ENCODE measurements at regions not wholly inside any gene's neighbourhood (a gene's known extent, or its start where the extent isn't known, plus 50 kb on each side); places are given as distances from the start of the nearest gene placed in this dataset.

DNA sequence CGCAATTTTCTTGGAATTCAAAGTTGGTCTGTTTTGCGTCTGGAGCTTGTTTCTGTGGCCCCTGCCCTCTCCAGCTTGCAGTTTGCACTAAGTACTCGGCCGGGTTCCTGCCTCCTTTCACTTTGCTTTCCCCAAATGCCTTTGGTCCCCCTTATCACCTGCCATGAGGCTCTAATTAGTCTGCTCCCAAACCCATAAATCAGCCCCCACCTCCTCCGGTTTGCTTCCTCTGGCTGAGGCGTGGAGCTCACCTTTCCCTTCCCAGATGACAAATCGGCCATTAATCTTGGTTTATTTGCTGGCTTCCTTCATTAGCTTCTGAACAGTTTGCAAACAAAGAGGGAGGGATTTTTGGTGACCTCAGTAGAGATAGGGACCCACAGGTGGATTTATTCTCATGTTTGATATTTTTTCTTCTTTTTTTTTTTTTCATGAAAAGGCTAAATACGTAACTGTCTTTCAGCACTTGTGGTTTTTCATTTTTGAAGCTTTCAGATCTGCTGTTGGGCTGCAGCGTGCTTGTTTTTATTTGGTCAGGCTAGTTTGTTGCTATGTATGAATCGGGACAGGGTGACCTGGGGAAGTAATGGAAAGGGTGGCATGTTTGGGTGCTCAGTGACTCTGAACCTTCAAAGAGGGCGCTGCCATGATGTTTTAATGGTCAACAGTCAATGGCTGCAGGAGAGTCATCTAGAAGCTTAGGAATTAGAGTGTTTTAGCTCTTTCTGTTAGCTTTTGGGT, 121.7 kb upstream of the JAG1 start:
- ATAC-seq, result no peak
- no peaks in the 10 kb centered on the region for H3K79me2 ChIP-seq (replicated peaks; ENCODE audit: insufficient read depth)
- no peak overlapping the region for H3K4me2 ChIP-seq
- Mint-ChIP-seq H3K4me1 (peaks cover 20% of the 10 kb centered on the region), H3K4me3 (no peak overlapping the region), H3K9me3 (no peaks in the 10 kb centered on the region; the same call in 2 of the 3 replicates), H3K27ac (no peak overlapping the region), H3K36me3 (ENCODE audit: low read depth) (no peaks in the 10 kb centered on the region; the same call in 1 of the 3 replicates), H3K27me3 (ENCODE audit: insufficient read depth, low read depth, poor library complexity) (peaks cover 2% of the 10 kb centered on the region)
- H3K4me3 ChIP-seq, result no peak overlapping the region
- no peak overlapping the region for H3K27ac ChIP-seq (ENCODE audit: low read depth)
- H3K9me2 ChIP-seq (ENCODE audit: insufficient read depth), result peaks cover 11% of the 10 kb centered on the region; the same call in 1 of the 2 replicates
- H2AFZ ChIP-seq, result no peak overlapping the region
- no peaks in the 10 kb centered on the region for H3K27me3 ChIP-seq (ENCODE audit: insufficient read depth)
- DNase-seq (ENCODE audit: low spot score), result no peak
- TF ChIP-seq, protein P1, sequence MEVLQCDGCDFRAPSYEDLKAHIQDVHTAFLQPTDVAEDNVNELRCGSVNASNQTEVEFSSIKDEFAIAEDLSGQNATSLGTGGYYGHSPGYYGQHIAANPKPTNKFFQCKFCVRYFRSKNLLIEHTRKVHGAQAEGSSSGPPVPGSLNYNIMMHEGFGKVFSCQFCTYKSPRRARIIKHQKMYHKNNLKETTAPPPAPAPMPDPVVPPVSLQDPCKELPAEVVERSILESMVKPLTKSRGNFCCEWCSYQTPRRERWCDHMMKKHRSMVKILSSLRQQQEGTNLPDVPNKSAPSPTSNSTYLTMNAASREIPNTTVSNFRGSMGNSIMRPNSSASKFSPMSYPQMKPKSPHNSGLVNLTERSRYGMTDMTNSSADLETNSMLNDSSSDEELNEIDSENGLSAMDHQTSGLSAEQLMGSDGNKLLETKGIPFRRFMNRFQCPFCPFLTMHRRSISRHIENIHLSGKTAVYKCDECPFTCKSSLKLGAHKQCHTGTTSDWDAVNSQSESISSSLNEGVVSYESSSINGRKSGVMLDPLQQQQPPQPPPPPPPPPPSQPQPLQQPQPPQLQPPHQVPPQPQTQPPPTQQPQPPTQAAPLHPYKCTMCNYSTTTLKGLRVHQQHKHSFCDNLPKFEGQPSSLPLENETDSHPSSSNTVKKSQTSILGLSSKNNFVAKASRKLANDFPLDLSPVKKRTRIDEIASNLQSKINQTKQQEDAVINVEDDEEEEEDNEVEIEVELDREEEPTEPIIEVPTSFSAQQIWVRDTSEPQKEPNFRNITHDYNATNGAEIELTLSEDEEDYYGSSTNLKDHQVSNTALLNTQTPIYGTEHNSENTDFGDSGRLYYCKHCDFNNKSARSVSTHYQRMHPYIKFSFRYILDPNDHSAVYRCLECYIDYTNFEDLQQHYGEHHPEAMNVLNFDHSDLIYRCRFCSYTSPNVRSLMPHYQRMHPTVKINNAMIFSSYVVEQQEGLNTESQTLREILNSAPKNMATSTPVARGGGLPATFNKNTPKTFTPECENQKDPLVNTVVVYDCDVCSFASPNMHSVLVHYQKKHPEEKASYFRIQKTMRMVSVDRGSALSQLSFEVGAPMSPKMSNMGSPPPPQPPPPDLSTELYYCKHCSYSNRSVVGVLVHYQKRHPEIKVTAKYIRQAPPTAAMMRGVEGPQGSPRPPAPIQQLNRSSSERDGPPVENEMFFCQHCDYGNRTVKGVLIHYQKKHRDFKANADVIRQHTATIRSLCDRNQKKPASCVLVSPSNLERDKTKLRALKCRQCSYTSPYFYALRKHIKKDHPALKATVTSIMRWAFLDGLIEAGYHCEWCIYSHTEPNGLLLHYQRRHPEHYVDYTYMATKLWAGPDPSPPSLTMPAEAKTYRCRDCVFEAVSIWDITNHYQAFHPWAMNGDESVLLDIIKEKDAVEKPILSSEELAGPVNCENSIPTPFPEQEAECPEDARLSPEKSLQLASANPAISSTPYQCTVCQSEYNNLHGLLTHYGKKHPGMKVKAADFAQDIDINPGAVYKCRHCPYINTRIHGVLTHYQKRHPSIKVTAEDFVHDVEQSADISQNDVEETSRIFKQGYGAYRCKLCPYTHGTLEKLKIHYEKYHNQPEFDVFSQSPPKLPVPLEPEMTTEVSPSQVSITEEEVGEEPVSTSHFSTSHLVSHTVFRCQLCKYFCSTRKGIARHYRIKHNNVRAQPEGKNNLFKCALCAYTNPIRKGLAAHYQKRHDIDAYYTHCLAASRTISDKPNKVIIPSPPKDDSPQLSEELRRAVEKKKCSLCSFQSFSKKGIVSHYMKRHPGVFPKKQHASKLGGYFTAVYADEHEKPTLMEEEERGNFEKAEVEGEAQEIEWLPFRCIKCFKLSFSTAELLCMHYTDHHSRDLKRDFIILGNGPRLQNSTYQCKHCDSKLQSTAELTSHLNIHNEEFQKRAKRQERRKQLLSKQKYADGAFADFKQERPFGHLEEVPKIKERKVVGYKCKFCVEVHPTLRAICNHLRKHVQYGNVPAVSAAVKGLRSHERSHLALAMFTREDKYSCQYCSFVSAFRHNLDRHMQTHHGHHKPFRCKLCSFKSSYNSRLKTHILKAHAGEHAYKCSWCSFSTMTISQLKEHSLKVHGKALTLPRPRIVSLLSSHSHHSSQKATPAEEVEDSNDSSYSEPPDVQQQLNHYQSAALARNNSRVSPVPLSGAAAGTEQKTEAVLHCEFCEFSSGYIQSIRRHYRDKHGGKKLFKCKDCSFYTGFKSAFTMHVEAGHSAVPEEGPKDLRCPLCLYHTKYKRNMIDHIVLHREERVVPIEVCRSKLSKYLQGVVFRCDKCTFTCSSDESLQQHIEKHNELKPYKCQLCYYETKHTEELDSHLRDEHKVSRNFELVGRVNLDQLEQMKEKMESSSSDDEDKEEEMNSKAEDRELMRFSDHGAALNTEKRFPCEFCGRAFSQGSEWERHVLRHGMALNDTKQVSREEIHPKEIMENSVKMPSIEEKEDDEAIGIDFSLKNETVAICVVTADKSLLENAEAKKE (CRISPR knock-in tag; IDR thresholded peaks at IDR 0.05), result no peak
- H3K4me1 ChIP-seq (ENCODE audit: insufficient read depth), result peaks cover 17% of the 10 kb centered on the region
- no peaks in the 10 kb centered on the region for H3K36me3 ChIP-seq (ENCODE audit: insufficient read depth)
- H3F3A ChIP-seq (replicated peaks; ENCODE audit: low read depth), result no peaks in the 10 kb centered on the region
- no peaks in the 10 kb centered on the region for H4K20me1 ChIP-seq (replicated peaks; ENCODE audit: insufficient read depth)

DNA sequence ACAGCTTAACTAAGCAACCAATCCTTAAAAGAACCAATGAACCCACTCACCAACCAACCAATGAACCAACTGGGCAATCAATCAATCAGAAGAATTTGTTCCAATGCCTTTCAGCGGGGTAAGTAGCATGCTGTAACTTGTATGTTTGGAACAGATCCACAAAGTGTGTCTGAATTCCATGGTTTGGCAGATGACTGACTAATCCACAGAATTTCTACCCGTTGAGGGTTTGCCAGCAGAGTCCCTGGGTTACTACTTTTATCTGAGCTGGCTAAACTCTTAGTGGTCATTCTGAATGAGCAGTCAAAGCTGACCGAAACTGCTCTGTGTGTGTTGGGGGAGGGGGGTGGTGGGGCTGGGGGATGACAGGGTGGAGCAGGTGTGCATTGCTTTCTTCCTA, 125.0 kb upstream of the JAG1 start:
- ATAC-seq (no peak), DNase-seq (ENCODE audit: low spot score) (no peak)
- Histone ChIP-seq H3K27ac (ENCODE audit: low read depth) (no peak overlapping the region), H3K4me3 (no peak overlapping the region), H3K79me2 (replicated peaks; ENCODE audit: insufficient read depth) (no peaks in the 10 kb centered on the region), H3K4me1 (ENCODE audit: insufficient read depth) (peaks cover 7% of the 10 kb centered on the region), H4K20me1 (replicated peaks; ENCODE audit: insufficient read depth) (no peaks in the 10 kb centered on the region), H3K4me2 (no peak overlapping the region), H3K36me3 (ENCODE audit: insufficient read depth) (no peaks in the 10 kb centered on the region), H3F3A (replicated peaks; ENCODE audit: low read depth) (no peaks in the 10 kb centered on the region), H2AFZ (no peak overlapping the region), H3K27me3 (ENCODE audit: insufficient read depth) (no peaks in the 10 kb centered on the region), H3K9me2 (ENCODE audit: insufficient read depth) (peaks cover 7% of the 10 kb centered on the region; the same call in 1 of the 2 replicates)
- Mint-ChIP-seq H3K4me3 (no peak overlapping the region), H3K36me3 (ENCODE audit: low read depth) (no peaks in the 10 kb centered on the region; the same call in 2 of the 3 replicates), H3K4me1 (peaks cover 17% of the 10 kb centered on the region), H3K27me3 (ENCODE audit: insufficient read depth, low read depth, poor library complexity) (peaks cover 2% of the 10 kb centered on the region), H3K27ac (no peak overlapping the region), H3K9me3 (no peaks in the 10 kb centered on the region; the same call in 2 of the 3 replicates)
- TF ChIP-seq, protein P1 (CRISPR knock-in tag; IDR thresholded peaks at IDR 0.05), result no peak
- no peak for TF ChIP-seq EZH2 (IDR thresholded peaks at IDR 0.05; ENCODE audit: low read depth, unreplicated experiment)
- TF ChIP-seq, protein P2, sequence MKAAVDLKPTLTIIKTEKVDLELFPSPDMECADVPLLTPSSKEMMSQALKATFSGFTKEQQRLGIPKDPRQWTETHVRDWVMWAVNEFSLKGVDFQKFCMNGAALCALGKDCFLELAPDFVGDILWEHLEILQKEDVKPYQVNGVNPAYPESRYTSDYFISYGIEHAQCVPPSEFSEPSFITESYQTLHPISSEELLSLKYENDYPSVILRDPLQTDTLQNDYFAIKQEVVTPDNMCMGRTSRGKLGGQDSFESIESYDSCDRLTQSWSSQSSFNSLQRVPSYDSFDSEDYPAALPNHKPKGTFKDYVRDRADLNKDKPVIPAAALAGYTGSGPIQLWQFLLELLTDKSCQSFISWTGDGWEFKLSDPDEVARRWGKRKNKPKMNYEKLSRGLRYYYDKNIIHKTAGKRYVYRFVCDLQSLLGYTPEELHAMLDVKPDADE (IDR thresholded peaks at IDR 0.05), result no peak

Data from GM23338 (cell line).